NT2/D1 (cell line): ENCODE measurements at regions not wholly inside any gene's neighbourhood (a gene's known extent, or its start where the extent isn't known, plus 50 kb on each side); places are given as distances from the start of the nearest gene placed in this dataset.

Experiments
- SUZ12 ChIP-seq: IDR thresholded peaks from 2 replicates; pipeline ENCODE4 v1.6.1; 2011; ENCODE audit not compliant: insufficient read length, insufficient read depth; ENCODE audit errors: extremely low read depth
- YY1 ChIP-seq: IDR thresholded peaks from 2 replicates; pipeline ENCODE4 v1.6.1; 2011; ENCODE audit not compliant: insufficient read length, insufficient read depth

DNA sequence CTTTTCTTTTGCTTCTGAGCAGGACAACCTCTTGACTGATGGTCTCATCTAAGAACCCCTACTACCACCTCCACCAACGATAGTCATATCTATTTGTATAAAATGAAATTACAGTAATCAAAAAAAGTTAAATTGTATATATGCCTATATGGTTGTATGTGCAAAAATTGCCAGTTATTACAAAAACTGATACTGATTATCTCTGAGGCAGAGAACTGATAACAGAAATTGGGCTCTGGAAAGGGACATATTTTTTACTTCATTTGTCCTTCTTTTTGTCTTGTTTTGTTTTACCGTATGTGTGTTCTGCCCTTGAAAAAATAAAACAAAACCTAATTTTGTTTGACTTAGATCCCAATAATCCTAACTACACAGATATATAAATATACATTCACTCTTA, 574.4 kb upstream of the NOX3 start:
- TF ChIP-seq YY1 = no peak
- no peak for TF ChIP-seq SUZ12
